HL-60 (cell line): ENCODE measurements at regions not wholly inside any gene's neighbourhood (a gene's known extent, or its start where the extent isn't known, plus 50 kb on each side); places are given as distances from the start of the nearest gene placed in this dataset.

Experiments used
- DNase-seq, 2 experiments: peaks; one replicate each; pipeline ENCODE4 v3.0.0-alpha.2; 2010 to 2020; ENCODE audit warnings: low read depth in 1 of 2, low spot score in 1 of 2
- H3K27ac ChIP-seq: fragments of 250-450 bp; sonication (Bioruptor Pico); replicated peaks from 2 replicates; pipeline ENCODE4 v1.5.1; 2020; ENCODE audit warnings: mild to moderate bottlenecking, moderate library complexity
- H3K27me3 ChIP-seq: fragments of 250-450 bp; sonication (Bioruptor Pico); 2 replicates; pipeline ENCODE4 v1.5.1; 2021; ENCODE audit warnings: mild to moderate bottlenecking, moderate library complexity; ENCODE audit not compliant: insufficient read depth, poor library complexity, severe bottlenecking
- H3K4me3 ChIP-seq: replicated peaks from 2 replicates; pipeline ENCODE4 v1.5.1; 2011; ENCODE audit warnings: mild to moderate bottlenecking, control low read depth, low read length; ENCODE audit not compliant: insufficient read depth
- CTCF ChIP-seq: IDR thresholded peaks from one replicate; pipeline ENCODE4 v1.5.1; 2011; ENCODE audit warnings: low read length, control low read depth, inconsistent platforms; ENCODE audit not compliant: insufficient read depth
- GABPA ChIP-seq: IDR thresholded peaks from 2 replicates; pipeline ENCODE4 v1.6.1; 2012; ENCODE audit warnings: low read depth
- POLR2AphosphoS5 ChIP-seq: IDR thresholded peaks from 2 replicates; pipeline ENCODE4 v1.6.1; 2012; ENCODE audit warnings: low read depth
- REST ChIP-seq: IDR thresholded peaks from 2 replicates; pipeline ENCODE4 v1.6.1; 2012; ENCODE audit warnings: low read depth; ENCODE audit not compliant: insufficient replicate concordance
- SPI1 ChIP-seq: IDR thresholded peaks from 2 replicates; pipeline ENCODE4 v1.6.1; 2012; ENCODE audit warnings: low read depth, mild to moderate bottlenecking, borderline replicate concordance

- no peak for DNase-seq
- Histone ChIP-seq H3K27ac (no peak overlapping the region), H3K27me3 (no peaks in the 10 kb centered on the region), H3K4me3 (no peak overlapping the region)
- TF ChIP-seq CTCF = no peak
- no peak for TF ChIP-seq GABPA
- no peak for TF ChIP-seq REST
- TF ChIP-seq SPI1 = no peak
- no peak for TF ChIP-seq POLR2AphosphoS5
Observed at GRCh38 chr4:57496697-57497471, 386.7 kb upstream of the IGFBP7 start.

GRCh38 chr4:57494821-57495220 is 384.6 kb upstream of the IGFBP7 start:
- TF ChIP-seq CTCF = no peak
- TF ChIP-seq GABPA = no peak
- TF ChIP-seq REST = no peak
- no peak for TF ChIP-seq POLR2AphosphoS5
- no peak for TF ChIP-seq SPI1
- DNase-seq = no peak
- Histone ChIP-seq H3K27ac (no peak overlapping the region), H3K4me3 (no peak overlapping the region), H3K27me3 (no peaks in the 10 kb centered on the region)

GRCh38 chr4:57492251-57492878 is 382.2 kb upstream of the IGFBP7 start:
- no peak overlapping the region for H3K4me3 ChIP-seq
- H3K27me3 ChIP-seq = no peaks in the 10 kb centered on the region
- DNase-seq = no peak
- TF ChIP-seq SPI1 = no peak
- no peak for TF ChIP-seq CTCF
- TF ChIP-seq POLR2AphosphoS5 = no peak
- TF ChIP-seq GABPA = no peak
- no peak for TF ChIP-seq REST
- no peak overlapping the region for H3K27ac ChIP-seq
